Colon (tissue), 2 donors: ENCODE measurements at regions not wholly inside any gene's neighbourhood (a gene's known extent, or its start where the extent isn't known, plus 50 kb on each side); places are given as distances from the start of the nearest gene placed in this dataset.
"Not testable (repeated sequence)": the region's sequence is repeated elsewhere in the genome, so short reads cannot be mapped to it uniquely, and the experiment has no call there.

ENCODE experiments used
- FAIRE-seq: peaks from 2 replicates; lab custom pipeline; 2012; peaks lifted over from hg19 to GRCh38; lab: Jason Lieb, UNC
- donor health status: control.
- donor health status: control.

GRCh38 chr1:113305029-113305428 is 85.3 kb upstream of the MAGI3 start:
- not testable (repeated sequence) for FAIRE-seq

GRCh38 chr1:113307771-113308445 is 82.4 kb upstream of the MAGI3 start:
- no peak for FAIRE-seq

- FAIRE-seq = not testable (repeated sequence)
Observed at GRCh38 chr1:113312651-113313050, 77.7 kb upstream of the MAGI3 start.

DNA sequence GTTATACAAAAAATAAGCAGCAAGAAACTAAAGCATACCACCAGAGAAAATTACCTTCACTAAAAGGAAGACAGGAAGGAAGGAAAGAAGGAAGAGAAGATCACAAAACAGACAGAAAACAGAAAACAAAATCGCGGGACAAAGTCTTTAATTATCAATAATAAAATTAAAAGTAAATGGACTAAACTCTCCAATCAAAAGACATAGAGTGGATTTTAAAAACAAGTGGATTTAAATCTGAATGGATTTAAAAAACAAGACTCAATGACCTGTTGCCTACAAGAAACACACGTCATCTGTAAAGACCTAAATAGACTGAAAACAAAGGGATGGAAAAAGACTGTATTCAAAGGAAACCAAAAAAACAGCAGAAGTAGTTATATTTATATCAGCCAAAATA is 75.7 kb upstream of the MAGI3 start:
- FAIRE-seq = no peak

DNA sequence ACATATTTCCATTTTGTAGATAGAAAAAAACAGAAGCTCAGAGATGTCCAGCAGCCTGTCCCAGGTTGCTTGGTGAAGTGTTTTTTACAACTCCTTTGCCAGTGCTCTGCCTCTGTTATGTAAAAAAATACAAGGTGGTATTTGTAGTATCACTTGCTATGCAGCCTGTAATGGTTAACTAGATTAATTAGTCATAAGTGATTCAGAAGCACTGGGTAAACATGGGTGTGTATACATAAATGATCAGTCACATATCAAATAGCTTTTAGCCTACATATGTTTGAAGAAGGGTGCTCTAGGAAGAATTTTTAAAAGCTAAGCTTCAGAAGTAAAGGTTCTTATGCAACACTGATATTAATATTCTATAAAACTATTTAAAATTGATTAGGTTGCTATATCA is 70.0 kb upstream of the MAGI3 start:
- FAIRE-seq = peak; percentile 36

GRCh38 chr1:113320972-113321680 is 69.2 kb upstream of the MAGI3 start:
- no peak for FAIRE-seq

DNA sequence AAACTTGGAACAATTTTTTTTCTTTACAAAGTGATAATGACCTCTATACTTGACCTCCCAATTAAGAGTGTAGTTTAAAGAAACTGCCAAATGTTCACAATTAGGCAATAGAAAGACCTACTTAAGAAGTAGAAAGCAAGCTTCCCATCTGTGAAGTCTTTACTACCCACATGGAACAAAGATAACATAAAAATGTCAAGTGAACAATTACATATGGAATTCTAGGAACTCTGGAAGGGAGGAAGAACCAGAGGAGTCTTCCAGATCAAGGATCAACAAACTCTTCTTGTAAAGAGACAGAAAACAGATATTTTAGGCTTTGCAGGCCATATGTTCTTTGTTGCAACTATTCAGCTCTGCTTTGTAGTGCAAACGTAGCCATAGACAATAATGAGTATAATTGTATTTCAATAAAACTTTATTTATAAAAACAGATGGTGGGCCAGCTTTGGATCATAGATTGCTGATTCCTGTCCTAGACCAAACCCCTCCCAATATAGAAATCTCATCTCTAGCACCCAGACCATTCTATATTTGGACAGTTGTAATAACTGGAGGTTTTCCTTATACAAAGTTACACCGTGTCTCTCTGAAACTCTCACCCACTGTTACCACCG is 68.4 kb upstream of the MAGI3 start:
- no peak for FAIRE-seq

GRCh38 chr1:113322439-113322838 is 67.9 kb upstream of the MAGI3 start:
- FAIRE-seq = no peak

DNA sequence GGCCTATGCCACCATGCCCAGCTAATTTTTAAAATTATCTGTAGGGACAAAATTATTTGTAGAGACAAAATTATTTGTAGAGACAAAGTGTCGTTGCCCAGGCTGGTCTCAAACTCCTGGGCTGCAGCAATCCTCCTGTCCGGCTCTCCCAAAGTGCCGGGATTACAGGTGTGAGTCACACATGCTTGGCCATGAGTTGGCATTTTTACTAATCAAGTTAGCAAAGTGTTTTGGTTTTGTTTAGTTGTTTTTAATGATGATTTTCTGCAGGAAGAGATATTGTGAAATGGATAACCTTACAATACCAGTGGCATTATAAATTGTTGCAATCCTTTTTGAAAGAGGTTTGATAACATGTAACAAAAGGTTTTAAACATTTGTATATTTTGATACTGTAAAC is 65.3 kb upstream of the MAGI3 start:
- FAIRE-seq = no peak

DNA sequence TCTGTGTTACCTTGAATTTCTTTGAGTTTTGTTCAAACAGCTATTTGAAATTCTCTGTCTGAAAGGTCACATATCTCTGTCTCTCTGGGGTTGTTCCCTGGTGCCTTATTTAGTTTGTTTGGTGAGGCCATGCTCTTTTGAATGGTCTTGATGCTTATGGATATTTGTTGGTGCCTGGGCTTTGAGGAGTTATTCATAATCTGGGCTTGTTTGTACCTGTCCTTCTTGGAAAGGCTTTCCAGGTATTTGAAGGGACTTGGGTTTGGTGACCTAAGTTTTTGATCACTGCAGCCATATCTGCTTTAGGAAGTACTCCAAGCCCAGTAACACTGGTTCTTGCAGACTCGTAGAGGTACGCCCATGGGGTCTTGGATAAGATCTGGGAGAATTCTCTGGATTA is 63.3 kb upstream of the MAGI3 start:
- FAIRE-seq = no peak

GRCh38 chr1:113333056-113333455 is 57.3 kb upstream of the MAGI3 start:
- FAIRE-seq = no peak

DNA sequence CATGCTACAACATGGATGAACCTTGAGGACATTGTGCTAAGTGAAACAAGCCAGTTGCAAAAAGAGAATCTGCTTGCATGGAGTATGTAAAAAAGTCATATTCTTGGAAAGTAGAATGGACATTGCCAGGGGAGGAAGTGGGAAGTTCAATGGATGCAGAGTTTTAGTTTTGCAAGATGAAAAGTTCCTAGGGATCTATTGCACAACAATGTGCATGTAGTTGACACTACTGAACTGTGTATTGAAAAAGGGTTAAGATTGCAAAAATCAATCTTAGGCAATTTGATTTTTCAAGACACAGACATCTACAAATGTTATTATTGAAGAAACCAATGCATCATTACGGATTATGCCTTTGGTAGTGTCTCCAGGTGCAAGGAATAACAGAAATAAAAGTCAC is 50.3 kb upstream of the MAGI3 start:
- no peak for FAIRE-seq
